H1 (cell line): ENCODE measurements at regions not wholly inside any gene's neighbourhood (a gene's known extent, or its start where the extent isn't known, plus 50 kb on each side); places are given as distances from the start of the nearest gene placed in this dataset.

Experiments
- CTCF ChIA-PET: fragments of 300-600 bp; sonication (Branson Sonifier 250); formaldehyde crosslinking; loops from one replicate; lab custom pipeline; 2021; ENCODE audit not compliant: partially characterized antibody; lab: Charles Lee
- POLR2A ChIA-PET: fragments of 300-600 bp; sonication (Branson Sonifier 250); formaldehyde crosslinking; loops from one replicate; lab custom pipeline; 2021; ENCODE audit warnings: inconsistent platforms; ENCODE audit not compliant: partially characterized antibody; lab: Charles Lee
- DNase-seq, 2 experiments: peaks; one replicate each; pipeline versions ENCODE4 v3.0.0 to v3.0.0-alpha.2; 2010 to 2022; ENCODE audit warnings: low spot score in 2 of 2, low read depth in 1 of 2, mixed read lengths in 1 of 2
- FAIRE-seq: peaks from 2 replicates; lab custom pipeline; 2011; peaks lifted over from hg19 to GRCh38; lab: Jason Lieb, UNC
- H2AFZ ChIP-seq: 2 replicates; pipeline ENCODE4 v1.8.1; 2012; ENCODE audit warnings: low read length, inconsistent platforms
- H2AK5ac ChIP-seq: 2 replicates; pipeline ENCODE4 v1.6.1; 2013; ENCODE audit warnings: low read depth, low read length
- H2BK120ac ChIP-seq: replicated peaks from 2 replicates; pipeline ENCODE3; 2013; ENCODE audit warnings: low read depth, low read length, inconsistent platforms
- H2BK12ac ChIP-seq: 2 replicates; pipeline ENCODE4 v1.6.1; 2013; ENCODE audit warnings: low read depth, low read length
- H2BK15ac ChIP-seq: 2 replicates; pipeline ENCODE4 v1.6.1; 2013; ENCODE audit warnings: low read length
- H2BK20ac ChIP-seq: 2 replicates; pipeline ENCODE4 v1.6.1; 2013; ENCODE audit warnings: low read length
- H2BK5ac ChIP-seq: 2 replicates; pipeline ENCODE4 v1.6.1; 2013; ENCODE audit warnings: low read depth, low read length
- H3K14ac ChIP-seq: 2 replicates; pipeline ENCODE4 v1.6.1; 2013; ENCODE audit warnings: inconsistent platforms; ENCODE audit not compliant: insufficient read length
- H3K18ac ChIP-seq: 2 replicates; pipeline ENCODE4 v1.6.1; 2013; ENCODE audit warnings: low read length; ENCODE audit errors: extremely low read depth
- H3K23ac ChIP-seq: 2 replicates; pipeline ENCODE4 v1.6.1; 2013; ENCODE audit warnings: inconsistent platforms; ENCODE audit not compliant: insufficient read length
- H3K23me2 ChIP-seq: 2 replicates; pipeline ENCODE4 v1.6.1; 2013; ENCODE audit warnings: low read depth, low read length
- H3K27ac ChIP-seq: 2 replicates; pipeline ENCODE4 v1.6.1; 2011; ENCODE audit warnings: low read depth, low read length, inconsistent platforms
- H3K27me3 ChIP-seq, 4 experiments: replicated peaks in 1 of 4; 1 replicate in 1 of 4; 2 replicates in 3 of 4; pipeline versions ENCODE4 v1.6.1 to v1.8.1; 2011 to 2013; ENCODE audit warnings: low read length in 3 of 4, mild to moderate bottlenecking in 3 of 4, inconsistent platforms in 2 of 4, mixed read lengths in 2 of 4, moderate library complexity in 1 of 4; ENCODE audit not compliant: control insufficient read depth in 3 of 4, insufficient read depth in 3 of 4; ENCODE audit errors: extremely low read depth in 1 of 4
- H3K36me3 ChIP-seq, 4 experiments: 2 replicates each; pipeline versions ENCODE4 v1.6.1 to v1.8.1; 2011 to 2013; ENCODE audit warnings: mild to moderate bottlenecking in 4 of 4, low read length in 3 of 4, moderate library complexity in 2 of 4, control low read depth in 1 of 4, inconsistent platforms in 1 of 4; ENCODE audit not compliant: insufficient read depth in 4 of 4, control insufficient read depth in 2 of 4
- H3K4ac ChIP-seq: replicated peaks from 2 replicates; pipeline ENCODE3; 2013; ENCODE audit warnings: low read length, low read depth, mixed read lengths, inconsistent platforms; ENCODE audit not compliant: insufficient read length
- H3K4me1 ChIP-seq, 4 experiments: replicated peaks in 1 of 4; 1 replicate in 1 of 4; 2 replicates in 3 of 4; pipeline versions ENCODE4 v1.6.1 to v1.8.1; 2011 to 2013; ENCODE audit warnings: low read length in 3 of 4, inconsistent platforms in 2 of 4, mixed read lengths in 1 of 4; ENCODE audit not compliant: insufficient read depth in 4 of 4, control insufficient read depth in 3 of 4
- H3K4me2 ChIP-seq, 2 experiments: 2 replicates each; pipeline versions ENCODE4 v1.6.1 to v1.8.1; 2011 to 2013; ENCODE audit warnings: low read depth in 2 of 2, low read length in 2 of 2, control low read depth in 1 of 2, inconsistent platforms in 1 of 2, mild to moderate bottlenecking in 1 of 2; ENCODE audit not compliant: insufficient read depth in 1 of 2
- H3K4me3 ChIP-seq, 4 experiments: fragments of 200-600, 300-600 bp in 1 of 4; sonication (generic), shearing (Covaris generic), sonication (Bioruptor Twin) in 1 of 4; 2 replicates each; pipeline versions ENCODE4 v1.5.1 to v1.8.1; 2011 to 2016; ENCODE audit warnings: low read length in 4 of 4, low read depth in 3 of 4, control low read depth in 2 of 4, inconsistent platforms in 2 of 4, mild to moderate bottlenecking in 2 of 4, mixed read lengths in 1 of 4, moderate library complexity in 1 of 4; ENCODE audit not compliant: insufficient read depth in 2 of 4; ENCODE audit errors: extremely low read depth in 1 of 4
- H3K56ac ChIP-seq: replicated peaks from 2 replicates; pipeline ENCODE3; 2013; ENCODE audit warnings: low read depth, mild to moderate bottlenecking, mixed read lengths, low read length, inconsistent platforms; ENCODE audit not compliant: insufficient read length
- H3K79me1 ChIP-seq: 2 replicates; pipeline ENCODE4 v1.6.1; 2013; ENCODE audit warnings: low read depth, low read length, control low read depth
- H3K79me2 ChIP-seq, 2 experiments: 2 replicates each; pipeline versions ENCODE4 v1.6.1 to v1.8.1; 2012 to 2013; ENCODE audit warnings: low read length in 2 of 2, mild to moderate bottlenecking in 2 of 2, inconsistent platforms in 1 of 2; ENCODE audit not compliant: insufficient read depth in 2 of 2, control insufficient read depth in 1 of 2
- H3K9ac ChIP-seq, 4 experiments: replicated peaks in 1 of 4; 1 replicate in 1 of 4; 2 replicates in 3 of 4; pipeline versions ENCODE4 v1.6.1 to v1.8.1; 2011 to 2013; ENCODE audit warnings: low read depth in 3 of 4, low read length in 3 of 4, control low read depth in 2 of 4, mild to moderate bottlenecking in 2 of 4, moderate library complexity in 2 of 4, inconsistent platforms in 1 of 4; ENCODE audit errors: extremely low read depth in 1 of 4
- H3K9me3 ChIP-seq, 2 experiments: 2 replicates each; pipeline versions ENCODE4 v1.6.1 to v1.8.1; 2012 to 2013; ENCODE audit warnings: mild to moderate bottlenecking in 2 of 2, moderate library complexity in 2 of 2, control low read depth in 1 of 2, inconsistent platforms in 1 of 2, low read depth in 1 of 2, low read length in 1 of 2, mixed read lengths in 1 of 2; ENCODE audit not compliant: insufficient read depth in 2 of 2
- H4K20me1 ChIP-seq, 2 experiments: replicated peaks in 1 of 2; 2 replicates each; pipeline versions ENCODE3 to v1.8.1; 2011 to 2013; ENCODE audit warnings: inconsistent platforms in 2 of 2, low read length in 2 of 2, mild to moderate bottlenecking in 1 of 2; ENCODE audit not compliant: insufficient read depth in 2 of 2, control insufficient read depth in 1 of 2
- H4K5ac ChIP-seq: 2 replicates; pipeline ENCODE4 v1.6.1; 2013; ENCODE audit warnings: low read length, low read depth, mixed read lengths, inconsistent platforms; ENCODE audit not compliant: insufficient read length
- H4K8ac ChIP-seq: 2 replicates; pipeline ENCODE4 v1.8.0; 2013; ENCODE audit warnings: mild to moderate bottlenecking, moderate library complexity, low read length, inconsistent platforms; ENCODE audit not compliant: insufficient read depth; ENCODE audit errors: extremely low read depth
- H4K91ac ChIP-seq: replicated peaks from 2 replicates; pipeline ENCODE3; 2013; ENCODE audit warnings: low read length, mixed read lengths, inconsistent platforms; ENCODE audit not compliant: insufficient read length
- BCL11A ChIP-seq, 2 experiments: IDR thresholded peaks; one replicate each; pipeline ENCODE4 v1.6.1; 2011; ENCODE audit warnings: low read depth in 2 of 2, low read length in 2 of 2, mild to moderate bottlenecking in 2 of 2
- WGBS, 2 experiments: shearing (Covaris generic) in 1 of 2; methylation state at CpG; one replicate each; pipeline versions ENCODE4 v1.1.6 to v1.1.7; 2013 to 2015; ENCODE audit warnings: low lambda C conversion rate in 2 of 2, mixed read lengths in 2 of 2, inconsistent platforms in 1 of 2, low coverage in 1 of 2, missing lambda C conversion rate in 1 of 2; ENCODE audit not compliant: insufficient replicate concordance in 2 of 2, insufficient coverage in 1 of 2, insufficient read length in 1 of 2; ENCODE audit errors: extremely low coverage in 1 of 2, missing lambda C conversion rate in 1 of 2; 5-methylcytosine and 5-hydroxymethylcytosine counted together

GRCh38 chr3:16072420-16073110, 101.9 kb upstream of the GALNT15 start:
- H2AFZ ChIP-seq: no peak overlapping the region
- no peak overlapping the region for H4K91ac ChIP-seq
- POLR2A ChIA-PET: no interaction called here
- H4K5ac ChIP-seq: no peak overlapping the region
- H3K79me2 ChIP-seq: no peaks in the 10 kb centered on the region
- 73% methylated on average over 1 of the region's 1 CpG; no CpG with 5 or more reads in 1 of the 2 experiments for WGBS, 2 experiments
- H3K9ac ChIP-seq: no peak overlapping the region
- no peak overlapping the region for H2BK120ac ChIP-seq
- no peaks in the 10 kb centered on the region for H3K4me1 ChIP-seq
- H3K4me3 ChIP-seq: no peak overlapping the region
- H3K56ac ChIP-seq: no peak overlapping the region
- no peak overlapping the region for H3K27ac ChIP-seq
- H4K20me1 ChIP-seq: no peaks in the 10 kb centered on the region
- no peak overlapping the region for H3K18ac ChIP-seq
- no peaks in the 10 kb centered on the region for H3K36me3 ChIP-seq
- H3K4ac ChIP-seq: no peak overlapping the region
- no peak overlapping the region for H2AK5ac ChIP-seq
- no peak overlapping the region for H3K14ac ChIP-seq
- no peaks in the 10 kb centered on the region for H3K23me2 ChIP-seq
- DNase-seq (no peak), FAIRE-seq (no peak)
- no peak overlapping the region for H2BK15ac ChIP-seq
- H3K4me2 ChIP-seq: no peak overlapping the region
- no peak overlapping the region for H4K8ac ChIP-seq
- H2BK5ac ChIP-seq: no peak overlapping the region
- no peak overlapping the region for H2BK20ac ChIP-seq
- H3K27me3 ChIP-seq: no peaks in the 10 kb centered on the region; a peak in 1 of 7 replicates
- H3K9me3 ChIP-seq: peaks cover 5 to 6% of the 10 kb centered on the region in 2 experiments; a peak in 2 of 4 replicates
- no peak overlapping the region for H2BK12ac ChIP-seq
- no peak overlapping the region for H3K23ac ChIP-seq
- CTCF ChIA-PET: interaction anchor here (1.2 to 1.4 kb wide), 2 partner anchors 21 to 106 kb away, joined by 4 to 6 read pairs; no protein-coding TSS in a partner anchor
- no peaks in the 10 kb centered on the region for H3K79me1 ChIP-seq
- TF ChIP-seq BCL11A (IDR thresholded peaks at IDR 0.05; ENCODE audit: low read depth in 2 of 2, low read length in 2 of 2): no peak
